22Rv1 (cell line): ENCODE measurements at regions not wholly inside any gene's neighbourhood (a gene's known extent, or its start where the extent isn't known, plus 50 kb on each side); places are given as distances from the start of the nearest gene placed in this dataset.

Source experiments
- CTCF ChIP-seq: fragments of 450-650 bp; IDR thresholded peaks from 2 replicates; pipeline ENCODE4 v1.5.1; 2017; ENCODE audit warnings: mild to moderate bottlenecking
- ZFX ChIP-seq: fragments of 450-650 bp; IDR thresholded peaks from 2 replicates; pipeline ENCODE4 v1.6.1; 2017; ENCODE audit warnings: antibody characterized with exemption, borderline replicate concordance

- TF ChIP-seq CTCF (no peak), ZFX (no peak)
Observed at GRCh38 chr21:27424601-27425000, 457.7 kb upstream of the ADAMTS5 start.
